Body of pancreas (tissue), 4 donors: ENCODE measurements at regions not wholly inside any gene's neighbourhood (a gene's known extent, or its start where the extent isn't known, plus 50 kb on each side); places are given as distances from the start of the nearest gene placed in this dataset.

ENCODE experiments used
- ATAC-seq: fragments of 150-250 bp; one replicate; pipeline ENCODE4 v1.9.1; 2016
- DNase-seq, 4 donors: peaks; one replicate each; pipeline ENCODE4 v3.0.0-alpha.2; 2019
- H3K27ac ChIP-seq, 4 donors: fragments of 200-600 bp; sonication (generic); 1 replicate in 3 of 4; 2 replicates in 1 of 4; pipeline versions ENCODE4 v1.5.1 to v1.6.1; 2016 to 2019; ENCODE audit warnings: mild to moderate bottlenecking in 1 of 4, mixed read lengths in 1 of 4, moderate library complexity in 1 of 4
- H3K27me3 ChIP-seq, 2 donors: fragments of 200-600 bp; sonication (generic); one replicate each; pipeline ENCODE4 v1.6.0; 2016; ENCODE audit warnings: mild to moderate bottlenecking in 1 of 2
- H3K36me3 ChIP-seq, 2 donors: fragments of 200-600 bp; sonication (generic); replicated peaks in 1 of 2; 2 replicates each; pipeline ENCODE4 v1.5.1; 2016; ENCODE audit warnings: low read depth in 2 of 2; ENCODE audit not compliant: insufficient read depth in 1 of 2
- H3K4me1 ChIP-seq: fragments of 200-600 bp; sonication (generic); one replicate; pipeline ENCODE4 v1.6.0; 2016
- H3K4me3 ChIP-seq, 2 donors: fragments of 200-600 bp; sonication (generic); 1 replicate in 1 of 2; 2 replicates in 1 of 2; pipeline ENCODE4 v1.5.1; 2016 to 2019
- H3K9me3 ChIP-seq, 3 donors: fragments of 200-600 bp; sonication (generic); 1 replicate in 2 of 3; 2 replicates in 1 of 3; pipeline ENCODE4 v1.5.1; 2016
- POLR2A ChIP-seq, 3 donors: fragments of 450-650 bp; IDR thresholded peaks; one replicate each; pipeline ENCODE4 v1.6.1; 2016; ENCODE audit warnings: antibody characterized with exemption in 3 of 3, mild to moderate bottlenecking in 2 of 3
- WGBS, 2 donors: methylation state at CpG; one replicate each; pipeline ENCODE4 v1.1.5; 2017; 5-methylcytosine and 5-hydroxymethylcytosine counted together
- intact Hi-C: fragments of 100-400 bp; cut with DNase I; formaldehyde crosslinking; loops from one replicate; pipeline ENCODE4 v1.15.1; 2023
- TF ChIP-seq, protein P1 (sequence below), 7 experiments: fragments of 450-650 bp in 4 of 7; fragments of 200-600 bp in 3 of 7; sonication (generic) in 3 of 7; IDR thresholded peaks; one replicate each; pipeline ENCODE4 v1.5.1; 2016 to 2019; ENCODE audit warnings: antibody characterized with exemption in 7 of 7

DNA sequence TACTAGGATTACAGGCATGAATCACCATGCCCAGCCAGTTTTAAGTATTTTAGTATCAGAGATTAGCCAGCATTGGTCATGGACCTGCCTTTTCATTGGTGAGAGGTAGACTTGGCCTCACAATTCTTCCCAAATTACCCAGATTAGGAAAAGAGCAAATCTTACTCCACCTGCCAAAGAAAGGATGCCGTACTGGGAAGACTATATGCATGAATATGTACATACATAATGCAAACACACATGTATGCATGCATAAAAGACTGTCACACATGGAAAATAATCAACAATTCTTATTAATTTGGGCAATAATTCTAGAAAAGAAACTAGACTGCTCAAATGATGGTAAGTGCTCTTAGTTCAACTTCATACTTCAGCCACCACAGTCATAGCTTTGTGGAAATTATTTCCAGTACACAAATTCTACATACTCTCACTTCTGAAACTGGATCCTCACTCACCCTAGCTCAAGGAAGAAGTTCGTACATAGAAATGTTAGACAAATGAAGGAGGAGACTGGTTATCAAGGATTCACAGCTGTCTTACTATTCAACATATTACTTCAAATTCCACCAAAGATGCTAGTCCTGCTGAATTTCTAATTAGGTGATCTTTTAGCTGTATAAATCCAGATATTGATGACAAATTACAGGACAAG, 73.7 kb downstream of the MINAR2 start:
- WGBS, 2 donors, result 55 to 69% methylated on average over 2 of the region's 2 CpGs
- H3K9me3 ChIP-seq, result no peaks in the 10 kb centered on the region
- H3K4me1 ChIP-seq, result no peaks in the 10 kb centered on the region
- ATAC-seq (no peak), DNase-seq (no peak)
- intact Hi-C loops, result no loop called here
- H3K27ac ChIP-seq, result no peak overlapping the region
- no peak overlapping the region for H3K4me3 ChIP-seq
- no peak for TF ChIP-seq POLR2A (IDR thresholded peaks at IDR 0.05)
- H3K27me3 ChIP-seq, result no peaks in the 10 kb centered on the region
- no peaks in the 10 kb centered on the region for H3K36me3 ChIP-seq

DNA sequence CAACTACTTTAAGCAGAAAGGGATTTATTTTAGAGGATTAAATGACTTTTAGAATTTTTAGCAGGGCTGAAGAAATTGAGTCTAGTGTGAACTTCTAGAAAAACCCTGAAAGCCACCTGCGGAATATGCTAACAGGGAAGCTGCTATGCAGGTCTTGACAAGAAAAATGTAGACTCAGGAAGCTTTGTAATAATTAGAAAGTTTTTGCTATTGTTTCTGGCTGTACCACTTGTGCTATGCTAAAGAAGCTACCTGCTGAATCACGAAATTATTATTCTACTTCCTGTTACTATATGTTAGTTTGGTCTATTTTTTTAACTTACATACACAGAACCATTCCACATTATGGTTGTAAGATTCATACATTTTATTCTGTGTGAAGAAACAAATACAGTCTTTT, 74.0 kb upstream of the CHSY3 start:
- Histone ChIP-seq H3K36me3 (no peaks in the 10 kb centered on the region), H3K27ac (no peak overlapping the region), H3K4me1 (no peaks in the 10 kb centered on the region), H3K4me3 (no peak overlapping the region), H3K27me3 (no peaks in the 10 kb centered on the region), H3K9me3 (no peaks in the 10 kb centered on the region)
- TF ChIP-seq, protein P1, sequence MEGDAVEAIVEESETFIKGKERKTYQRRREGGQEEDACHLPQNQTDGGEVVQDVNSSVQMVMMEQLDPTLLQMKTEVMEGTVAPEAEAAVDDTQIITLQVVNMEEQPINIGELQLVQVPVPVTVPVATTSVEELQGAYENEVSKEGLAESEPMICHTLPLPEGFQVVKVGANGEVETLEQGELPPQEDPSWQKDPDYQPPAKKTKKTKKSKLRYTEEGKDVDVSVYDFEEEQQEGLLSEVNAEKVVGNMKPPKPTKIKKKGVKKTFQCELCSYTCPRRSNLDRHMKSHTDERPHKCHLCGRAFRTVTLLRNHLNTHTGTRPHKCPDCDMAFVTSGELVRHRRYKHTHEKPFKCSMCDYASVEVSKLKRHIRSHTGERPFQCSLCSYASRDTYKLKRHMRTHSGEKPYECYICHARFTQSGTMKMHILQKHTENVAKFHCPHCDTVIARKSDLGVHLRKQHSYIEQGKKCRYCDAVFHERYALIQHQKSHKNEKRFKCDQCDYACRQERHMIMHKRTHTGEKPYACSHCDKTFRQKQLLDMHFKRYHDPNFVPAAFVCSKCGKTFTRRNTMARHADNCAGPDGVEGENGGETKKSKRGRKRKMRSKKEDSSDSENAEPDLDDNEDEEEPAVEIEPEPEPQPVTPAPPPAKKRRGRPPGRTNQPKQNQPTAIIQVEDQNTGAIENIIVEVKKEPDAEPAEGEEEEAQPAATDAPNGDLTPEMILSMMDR (IDR thresholded peaks at IDR 0.05), result no peak
- no peak for TF ChIP-seq POLR2A (IDR thresholded peaks at IDR 0.05)
- 50 to 55% methylated on average over 2 of the region's 2 CpGs for WGBS, 2 donors
- DNase-seq (no peak), ATAC-seq (no peak)
- intact Hi-C loops, result no loop called here

DNA sequence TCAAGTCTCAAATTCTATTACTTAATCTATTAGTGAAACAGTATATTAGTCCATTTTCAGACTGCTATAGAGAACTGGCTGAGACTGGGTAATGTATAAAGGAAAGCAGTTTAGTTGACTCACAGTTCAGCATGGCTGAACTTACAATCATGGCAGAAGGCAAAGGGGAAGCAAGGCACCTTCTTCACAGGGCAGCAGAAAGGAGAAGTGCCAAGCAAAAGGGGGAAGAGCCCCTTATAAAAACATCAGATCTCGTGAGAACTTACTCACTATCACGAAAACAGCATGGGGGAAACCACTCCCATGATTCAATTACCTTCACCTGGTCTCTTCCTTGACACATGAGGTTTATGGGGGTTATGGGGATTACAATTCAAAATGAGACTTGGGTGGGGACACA, 67.9 kb upstream of the CHSY3 start:
- H3K27ac ChIP-seq, result no peak overlapping the region
- no peaks in the 10 kb centered on the region for H3K36me3 ChIP-seq
- TF ChIP-seq, protein P1 (IDR thresholded peaks at IDR 0.05), result no peak
- no peak for TF ChIP-seq POLR2A (IDR thresholded peaks at IDR 0.05)
- DNase-seq (no peak), ATAC-seq (no peak)
- H3K4me3 ChIP-seq, result no peak overlapping the region
- H3K4me1 ChIP-seq, result no peaks in the 10 kb centered on the region
- no peaks in the 10 kb centered on the region for H3K9me3 ChIP-seq
- H3K27me3 ChIP-seq, result no peaks in the 10 kb centered on the region
- 26 to 52% methylated on average over 2 of the region's 2 CpGs for WGBS, 2 donors
- intact Hi-C loops, result no loop called here

DNA sequence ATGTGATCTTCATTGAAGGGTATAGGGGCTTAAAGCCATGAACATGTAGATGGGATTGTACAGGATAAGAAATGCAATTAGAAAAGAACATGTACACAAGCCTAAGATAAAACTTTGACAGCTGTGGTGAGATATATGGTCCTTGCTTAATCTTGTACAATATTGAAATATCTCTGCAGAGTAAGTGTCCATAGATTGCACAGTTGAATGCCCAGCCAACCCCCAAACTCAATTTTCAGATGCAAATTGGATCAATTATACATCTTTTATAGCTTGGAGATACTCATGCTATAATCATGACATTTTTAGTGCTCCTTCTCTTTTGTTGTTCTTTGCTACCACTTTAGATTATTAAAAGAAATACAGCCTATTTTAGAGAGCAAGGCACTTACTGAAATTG, 59.5 kb upstream of the CHSY3 start:
- intact Hi-C loops, result no loop called here
- Histone ChIP-seq H3K4me1 (no peaks in the 10 kb centered on the region), H3K4me3 (no peak overlapping the region), H3K9me3 (no peaks in the 10 kb centered on the region), H3K27me3 (no peaks in the 10 kb centered on the region), H3K27ac (no peak overlapping the region), H3K36me3 (no peaks in the 10 kb centered on the region)
- TF ChIP-seq, protein P1 (IDR thresholded peaks at IDR 0.05), result no peak
- TF ChIP-seq POLR2A (IDR thresholded peaks at IDR 0.05), result no peak
- DNase-seq (no peak), ATAC-seq (no peak)

- TF ChIP-seq, protein P1 (IDR thresholded peaks at IDR 0.05), result peak; percentile 69 to 91 (median 72)
- TF ChIP-seq POLR2A (IDR thresholded peaks at IDR 0.05), result no peak
- ATAC-seq, result peak; percentile 82
- no peak overlapping the region for H3K27ac ChIP-seq
- peak; percentile 67 to 80 (median 72) for DNase-seq
- no peak overlapping the region for H3K4me3 ChIP-seq
- H3K4me1 ChIP-seq, result no peaks in the 10 kb centered on the region
- H3K9me3 ChIP-seq, result no peaks in the 10 kb centered on the region
- no peaks in the 10 kb centered on the region for H3K36me3 ChIP-seq
- H3K27me3 ChIP-seq, result no peaks in the 10 kb centered on the region
- 6 to 8% methylated on average over 6 of the region's 6 CpGs for WGBS, 2 donors
- intact Hi-C loops, result no loop called here
These were observed 51.4 kb upstream of the CHSY3 start for GRCh38 chr5:129852747-129853352.
